ENCODE measurements at regions not wholly inside any gene's neighbourhood (a gene's known extent, or its start where the extent isn't known, plus 50 kb on each side); places are given as distances from the start of the nearest gene placed in this dataset.

- WGBS, 2 donors, result 81 to 82% methylated on average over 7 of the region's 7 CpGs
- peak in 6 of 8 donors; percentile 51 to 79 (median 64) for ATAC-seq
- no peak for TF ChIP-seq CTCF (IDR thresholded peaks at IDR 0.05)
Observed at GRCh38 chr12:31832740-31833729, 104.2 kb upstream of the AMN1 start.

GRCh38 chr12:31828071-31828470, 99.2 kb upstream of the AMN1 start:
- no peak for ATAC-seq
- intact Hi-C loops (cut with DNase I), result no loop called here
- DNase-seq, result no peak
- TF ChIP-seq CTCF (IDR thresholded peaks at IDR 0.05), result no peak
- peaks cover 0 to 53% (median 14%) of the 10 kb centered on the region in 11 donors for H3K9me3 ChIP-seq
- H3K27ac ChIP-seq, result peak overlapping the region in 2 of 10 donors; percentile 15
- 65 to 84% methylated on average over 2 of the region's 2 CpGs for WGBS, 2 donors
- H3K27me3 ChIP-seq, result no peaks in the 10 kb centered on the region
- H3K4me3 ChIP-seq, result no peak overlapping the region
- H3K36me3 ChIP-seq, result no peaks in the 10 kb centered on the region
- peaks cover 0 to 17% (median 0%) of the 10 kb centered on the region in 9 donors for H3K4me1 ChIP-seq

More at GRCh38 chr12:31832740-31833729, 104.2 kb upstream of the AMN1 start:
- Histone ChIP-seq H3K4me3 (no peak overlapping the region), H3K27me3 (no peaks in the 10 kb centered on the region), H3K4me1 (peaks cover 0 to 42% (median 0%) of the 10 kb centered on the region in 9 donors), H3K27ac (peak overlapping the region in 2 of 10 donors; percentile 40 to 75), H3K36me3 (no peaks in the 10 kb centered on the region), H3K9me3 (peaks cover 0 to 53% (median 7%) of the 10 kb centered on the region in 11 donors)
- no peak for DNase-seq
- intact Hi-C loops (cut with DNase I), result no loop called here

- Histone ChIP-seq H3K36me3 (no peaks in the 10 kb centered on the region), H3K4me3 (no peak overlapping the region), H3K27ac (no peak overlapping the region), H3K27me3 (no peaks in the 10 kb centered on the region), H3K9me3 (peaks cover 0 to 34% (median 8%) of the 10 kb centered on the region in 11 donors), H3K4me1 (peaks cover 0 to 9% (median 0%) of the 10 kb centered on the region in 9 donors)
- TF ChIP-seq CTCF (IDR thresholded peaks at IDR 0.05), result no peak
- intact Hi-C loops (cut with DNase I), result loop anchor here in 1 of 10 donors (5.0 kb wide), 1 partner anchor 55 kb away; no protein-coding TSS in a partner anchor
- ATAC-seq (no peak), DNase-seq (no peak)
Observed at GRCh38 chr12:31822761-31823160, 93.9 kb upstream of the AMN1 start.

- intact Hi-C loops (cut with DNase I), result loop anchor here in 1 of 10 donors (5.0 kb wide), 1 partner anchor 56 kb away; no protein-coding TSS in a partner anchor
- no peak for TF ChIP-seq CTCF (IDR thresholded peaks at IDR 0.05)
- Histone ChIP-seq H3K27me3 (no peaks in the 10 kb centered on the region), H3K9me3 (peaks cover 0 to 34% (median 8%) of the 10 kb centered on the region in 11 donors), H3K4me3 (no peak overlapping the region), H3K27ac (no peak overlapping the region), H3K4me1 (peaks cover 0 to 5% (median 0%) of the 10 kb centered on the region in 9 donors), H3K36me3 (no peaks in the 10 kb centered on the region)
- ATAC-seq, result no peak
- WGBS, 2 donors, result 97 to 99% methylated on average over 3 of the region's 3 CpGs
- no peak for DNase-seq
Observed at GRCh38 chr12:31821484-31821883, 92.7 kb upstream of the AMN1 start.

Measured in heart right ventricle (tissue), 16 donors.